ENCODE measurements at regions not wholly inside any gene's neighbourhood (a gene's known extent, or its start where the extent isn't known, plus 50 kb on each side); places are given as distances from the start of the nearest gene placed in this dataset.

DNA sequence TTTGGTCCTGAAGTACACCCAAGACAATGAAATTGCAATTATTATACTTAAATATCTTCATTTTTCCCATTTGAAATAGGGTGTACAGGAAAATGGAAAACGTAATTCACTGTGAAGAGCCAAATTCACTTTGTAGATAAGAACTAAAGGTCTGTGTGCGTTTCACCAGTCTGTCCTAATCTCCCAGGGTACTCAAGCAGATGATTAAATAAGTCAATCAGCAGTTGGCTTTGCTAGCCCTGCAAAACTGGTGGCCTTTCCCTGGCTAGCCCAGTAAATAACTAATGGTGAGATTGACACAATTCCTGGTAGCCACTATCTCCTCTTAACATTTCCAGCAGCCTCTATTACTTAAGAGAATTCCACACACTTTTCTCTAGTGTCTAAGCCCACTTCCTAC, 389.3 kb downstream of the TBL1XR1 start:
- intact Hi-C loops (cut with DNase I): no loop called here
- Histone ChIP-seq H3K9me3 (no peaks in the 10 kb centered on the region), H3K36me3 (no peaks in the 10 kb centered on the region), H3K4me1 (peaks cover 0 to 5% (median 0%) of the 10 kb centered on the region in 9 donors), H3K4me3 (no peak overlapping the region), H3K27me3 (no peaks in the 10 kb centered on the region), H3K27ac (no peak overlapping the region)
- TF ChIP-seq, protein P1, sequence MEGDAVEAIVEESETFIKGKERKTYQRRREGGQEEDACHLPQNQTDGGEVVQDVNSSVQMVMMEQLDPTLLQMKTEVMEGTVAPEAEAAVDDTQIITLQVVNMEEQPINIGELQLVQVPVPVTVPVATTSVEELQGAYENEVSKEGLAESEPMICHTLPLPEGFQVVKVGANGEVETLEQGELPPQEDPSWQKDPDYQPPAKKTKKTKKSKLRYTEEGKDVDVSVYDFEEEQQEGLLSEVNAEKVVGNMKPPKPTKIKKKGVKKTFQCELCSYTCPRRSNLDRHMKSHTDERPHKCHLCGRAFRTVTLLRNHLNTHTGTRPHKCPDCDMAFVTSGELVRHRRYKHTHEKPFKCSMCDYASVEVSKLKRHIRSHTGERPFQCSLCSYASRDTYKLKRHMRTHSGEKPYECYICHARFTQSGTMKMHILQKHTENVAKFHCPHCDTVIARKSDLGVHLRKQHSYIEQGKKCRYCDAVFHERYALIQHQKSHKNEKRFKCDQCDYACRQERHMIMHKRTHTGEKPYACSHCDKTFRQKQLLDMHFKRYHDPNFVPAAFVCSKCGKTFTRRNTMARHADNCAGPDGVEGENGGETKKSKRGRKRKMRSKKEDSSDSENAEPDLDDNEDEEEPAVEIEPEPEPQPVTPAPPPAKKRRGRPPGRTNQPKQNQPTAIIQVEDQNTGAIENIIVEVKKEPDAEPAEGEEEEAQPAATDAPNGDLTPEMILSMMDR (IDR thresholded peaks at IDR 0.05): no peak
- ATAC-seq (no peak), DNase-seq (no peak)
- WGBS, 2 donors: 17 to 26% methylated on average over 2 of the region's 2 CpGs

DNA sequence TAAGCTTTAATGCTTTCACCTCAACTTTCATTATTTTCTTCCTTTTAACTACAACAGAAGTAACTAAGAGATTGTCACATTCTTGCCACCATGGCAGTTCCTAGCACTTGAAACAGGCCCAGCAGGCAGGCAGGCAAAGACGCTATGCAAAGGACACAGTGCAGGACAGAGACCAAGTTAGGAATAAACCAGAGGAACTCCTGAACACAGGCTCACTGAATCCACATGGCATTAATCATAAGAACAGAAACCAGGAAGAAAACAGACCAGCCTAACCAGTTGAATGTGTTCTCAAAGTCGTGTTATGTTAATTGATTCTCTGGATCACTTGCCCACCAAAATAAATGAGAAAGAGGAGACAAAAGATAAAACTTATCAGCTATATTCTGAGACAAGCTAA, 397.6 kb downstream of the TBL1XR1 start:
- TF ChIP-seq, protein P1 (IDR thresholded peaks at IDR 0.05): no peak
- H3K4me1 ChIP-seq: no peaks in the 10 kb centered on the region
- no peak for ATAC-seq
- WGBS, 2 donors: 49 to 51% methylated on average over 2 of the region's 2 CpGs
- H3K36me3 ChIP-seq: no peaks in the 10 kb centered on the region
- DNase-seq: no peak
- H3K27me3 ChIP-seq: no peaks in the 10 kb centered on the region
- no peak overlapping the region for H3K4me3 ChIP-seq
- intact Hi-C loops (cut with DNase I): no loop called here
- no peak overlapping the region for H3K27ac ChIP-seq
- peaks cover 0 to 21% (median 0%) of the 10 kb centered on the region in 11 donors for H3K9me3 ChIP-seq

DNA sequence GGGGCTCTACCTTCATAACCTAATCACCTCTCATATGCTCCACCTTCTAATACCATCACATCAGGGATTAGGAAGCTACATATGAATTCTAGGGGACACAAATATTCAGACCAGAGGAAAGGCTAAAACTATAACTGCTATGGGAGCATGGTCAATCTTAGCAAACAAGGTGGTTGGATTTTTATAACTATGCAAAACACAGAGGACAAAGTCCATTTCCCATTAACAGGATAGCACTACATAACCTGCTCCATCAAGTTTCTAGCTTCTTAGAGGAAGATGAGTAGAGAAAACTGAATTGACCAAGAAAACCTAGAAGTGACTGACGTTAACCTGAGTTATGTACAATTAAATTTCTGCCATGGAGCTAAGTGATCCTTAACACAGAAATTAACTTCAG, 398.6 kb downstream of the TBL1XR1 start:
- 54 to 88% methylated on average over 1 of the region's 1 CpG for WGBS, 2 donors
- H3K27ac ChIP-seq: no peak overlapping the region
- intact Hi-C loops (cut with DNase I): no loop called here

DNA sequence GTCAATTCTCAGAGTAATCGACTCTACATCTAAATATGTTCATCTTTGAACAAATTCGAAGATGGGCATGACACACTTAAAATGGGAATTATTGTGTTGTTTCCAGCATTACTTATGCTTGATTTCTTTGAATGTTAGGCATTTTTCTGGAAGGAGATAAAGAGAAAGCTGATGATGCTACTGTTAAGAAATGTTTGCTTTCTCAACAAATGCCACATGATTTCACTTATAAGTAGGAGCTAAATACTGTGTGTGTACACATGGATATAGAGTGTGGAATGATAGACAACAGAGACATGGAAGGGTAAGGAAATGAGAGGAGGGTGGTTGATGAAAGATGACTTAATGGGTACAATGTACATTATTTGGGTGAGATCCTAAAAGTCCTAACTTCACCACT, 400.9 kb downstream of the TBL1XR1 start:
- Histone ChIP-seq H3K9me3 (peaks cover 0 to 14% (median 0%) of the 10 kb centered on the region in 11 donors), H3K27me3 (no peaks in the 10 kb centered on the region), H3K4me3 (no peak overlapping the region), H3K27ac (no peak overlapping the region), H3K36me3 (no peaks in the 10 kb centered on the region), H3K4me1 (no peaks in the 10 kb centered on the region)
- TF ChIP-seq, protein P1 (IDR thresholded peaks at IDR 0.05): no peak
- 72 to 85% methylated on average over 2 of the region's 2 CpGs for WGBS, 2 donors
- no peak for ATAC-seq
- no peak for DNase-seq
- intact Hi-C loops (cut with DNase I): no loop called here

More for the DNA sequence above, 398.6 kb downstream of the TBL1XR1 start:
- DNase-seq: no peak
- H3K4me3 ChIP-seq: no peak overlapping the region
- no peaks in the 10 kb centered on the region for H3K36me3 ChIP-seq
- ATAC-seq: no peak
- TF ChIP-seq, protein P1 (IDR thresholded peaks at IDR 0.05): no peak
- no peaks in the 10 kb centered on the region for H3K27me3 ChIP-seq
- H3K9me3 ChIP-seq: peaks cover 0 to 21% (median 0%) of the 10 kb centered on the region in 11 donors
- no peaks in the 10 kb centered on the region for H3K4me1 ChIP-seq

Measured in heart right ventricle (tissue), 16 donors.